Endothelial cell of umbilical vein (primary cell): ENCODE measurements at regions not wholly inside any gene's neighbourhood (a gene's known extent, or its start where the extent isn't known, plus 50 kb on each side); places are given as distances from the start of the nearest gene placed in this dataset.

Source experiments
- BruUV-seq: library from RNA; stranded (reverse); fragments of 400-500 nt; replicated peaks from 2 replicates; lab custom pipeline; 2021; lab: Mats Ljungman, UMichigan
- CTCF ChIA-PET: fragments of 300-600, 350-600 bp; sonication (Branson Sonifier 250); formaldehyde crosslinking; loops from one replicate; lab custom pipeline; 2021; ENCODE audit warnings: antibody characterized with exemption, inconsistent platforms; lab: Charles Lee
- POLR2A ChIA-PET: fragments of 300-600, 350-600 bp; sonication (Branson Sonifier 250); formaldehyde crosslinking; loops from one replicate; lab custom pipeline; 2021; ENCODE audit warnings: antibody characterized with exemption, inconsistent platforms; lab: Charles Lee
- DNase-seq: peaks from one replicate; pipeline ENCODE4 v3.0.0-alpha.2; 2011; ENCODE audit warnings: low read depth, low spot score
- FAIRE-seq: peaks from 2 replicates; lab custom pipeline; 2011; peaks lifted over from hg19 to GRCh38; lab: Jason Lieb, UNC
- H2AFZ ChIP-seq: 2 replicates; pipeline ENCODE4 v1.6.0; 2012; ENCODE audit warnings: low read depth, low read length, control low read depth, inconsistent platforms
- H3K27ac ChIP-seq: 2 replicates; pipeline ENCODE4 v1.5.1; 2011; ENCODE audit warnings: low read depth, mild to moderate bottlenecking, control low read depth, low read length, moderate library complexity; ENCODE audit not compliant: insufficient read depth
- H3K27me3 ChIP-seq, 2 experiments: 2 replicates each; pipeline versions ENCODE4 v1.6.0 to v1.6.1; 2011; ENCODE audit warnings: low read length in 2 of 2, mixed read lengths in 1 of 2; ENCODE audit not compliant: control insufficient read depth in 2 of 2, insufficient read depth in 2 of 2
- H3K36me3 ChIP-seq, 2 experiments: 2 replicates in 1 of 2; 3 replicates in 1 of 2; pipeline ENCODE4 v1.5.1; 2011; ENCODE audit warnings: low read length in 2 of 2, mild to moderate bottlenecking in 1 of 2, moderate library complexity in 1 of 2; ENCODE audit not compliant: control insufficient read depth in 2 of 2, insufficient read depth in 2 of 2; ENCODE audit errors: extremely low read depth in 1 of 2
- H3K4me1 ChIP-seq: 3 replicates; pipeline ENCODE4 v1.5.1; 2011; ENCODE audit warnings: mild to moderate bottlenecking, low read length; ENCODE audit not compliant: control insufficient read depth, insufficient read depth; ENCODE audit errors: extremely low read depth
- H3K4me2 ChIP-seq: 2 replicates; pipeline ENCODE4 v1.6.1; 2011; ENCODE audit warnings: low read length, control low read depth, mixed read lengths; ENCODE audit not compliant: insufficient read depth
- H3K4me3 ChIP-seq, 3 experiments: fragments of 200-600 bp in 1 of 3; sonication (generic), shearing (Covaris generic) in 1 of 3; replicated peaks in 1 of 3; 2 replicates each; pipeline ENCODE4 v1.5.1; 2011 to 2016; ENCODE audit warnings: control low read depth in 3 of 3, low read length in 3 of 3, mild to moderate bottlenecking in 2 of 3, inconsistent platforms in 1 of 3, low read depth in 1 of 3, moderate library complexity in 1 of 3; ENCODE audit not compliant: insufficient read depth in 1 of 3
- H3K79me2 ChIP-seq: 2 replicates; pipeline ENCODE4 v1.6.0; 2012; ENCODE audit warnings: low read length, inconsistent platforms; ENCODE audit not compliant: control insufficient read depth, insufficient read depth
- H3K9ac ChIP-seq: replicated peaks from 2 replicates; pipeline ENCODE3; 2011; ENCODE audit warnings: low read length, control low read depth; ENCODE audit not compliant: insufficient read depth; ENCODE audit errors: extremely low read depth
- H3K9me1 ChIP-seq: replicated peaks from 3 replicates; pipeline ENCODE4 v1.6.0; 2011; ENCODE audit warnings: mild to moderate bottlenecking, low read length; ENCODE audit not compliant: control insufficient read depth, insufficient read depth; ENCODE audit errors: extremely low read depth
- H3K9me3 ChIP-seq: replicated peaks from 2 replicates; pipeline ENCODE4 v1.5.1; 2012; ENCODE audit warnings: low read length, inconsistent platforms; ENCODE audit not compliant: control insufficient read depth, insufficient read depth
- H4K20me1 ChIP-seq: replicated peaks from 2 replicates; pipeline ENCODE3; 2011; ENCODE audit warnings: mild to moderate bottlenecking, low read length; ENCODE audit not compliant: control insufficient read depth, insufficient read depth; ENCODE audit errors: extremely low read depth
- CTCF ChIP-seq, 2 donors: IDR thresholded peaks; 1 replicate in 1 of 2; 2 replicates in 1 of 2; pipeline ENCODE4 v1.5.1; 2011; ENCODE audit warnings: low read length in 2 of 2, mild to moderate bottlenecking in 2 of 2, moderate library complexity in 2 of 2, control low read depth in 1 of 2, inconsistent platforms in 1 of 2, low read depth in 1 of 2; ENCODE audit not compliant: insufficient read depth in 1 of 2; ENCODE audit errors: extremely low read depth in 1 of 2
- EZH2 ChIP-seq: IDR thresholded peaks from 2 replicates; pipeline ENCODE4 v1.6.1; 2012; ENCODE audit warnings: borderline replicate concordance, low read depth, mild to moderate bottlenecking, moderate library complexity, low read length, inconsistent platforms; ENCODE audit not compliant: severe bottlenecking
- FOS ChIP-seq: IDR thresholded peaks from 2 replicates; pipeline ENCODE4 v1.6.1; 2011; ENCODE audit warnings: mild to moderate bottlenecking, low read length, moderate library complexity, borderline replicate concordance; ENCODE audit not compliant: insufficient read depth
- GATA2 ChIP-seq: IDR thresholded peaks from 2 replicates; pipeline ENCODE4 v1.7.0; 2011; ENCODE audit warnings: low read depth, mild to moderate bottlenecking, moderate library complexity, mixed read lengths, low read length; ENCODE audit not compliant: insufficient read length, insufficient read depth
- JUN ChIP-seq: IDR thresholded peaks from 2 replicates; pipeline ENCODE4 v1.6.1; 2011; ENCODE audit warnings: borderline replicate concordance, low read depth; ENCODE audit not compliant: insufficient read length, insufficient read depth
- MYC ChIP-seq: IDR thresholded peaks from one replicate; pipeline ENCODE4 v1.6.1; 2011; ENCODE audit warnings: mild to moderate bottlenecking, low read depth, low read length
- POLR2A ChIP-seq: IDR thresholded peaks from 2 replicates; pipeline ENCODE4 v1.6.1; 2012; ENCODE audit warnings: low read depth, mild to moderate bottlenecking, control low read depth, low read length
- POLR2AphosphoS5 ChIP-seq: IDR thresholded peaks from 2 replicates; pipeline ENCODE4 v1.6.1; 2012; ENCODE audit warnings: low read depth, mild to moderate bottlenecking, control low read depth, low read length, moderate library complexity; ENCODE audit not compliant: insufficient read depth
- dilution Hi-C: fragments of 300-500 bp; cut with MboI; formaldehyde crosslinking; loops from one replicate; pipeline ENCODE4 v1.15.0; 2019; ENCODE audit warnings: low sequenced_read_pairs; ENCODE audit not compliant: extremely low pct_ligation_motif_present
- intact Hi-C: fragments of 100-400 bp; cut with micrococcal nuclease; formaldehyde crosslinking; loops from one replicate; pipeline ENCODE4 v1.10.0; 2022
- TF ChIP-seq, protein P1 (sequence below): IDR thresholded peaks from 2 replicates; pipeline ENCODE4 v1.6.1; 2011; ENCODE audit not compliant: insufficient read depth, insufficient read length

DNA sequence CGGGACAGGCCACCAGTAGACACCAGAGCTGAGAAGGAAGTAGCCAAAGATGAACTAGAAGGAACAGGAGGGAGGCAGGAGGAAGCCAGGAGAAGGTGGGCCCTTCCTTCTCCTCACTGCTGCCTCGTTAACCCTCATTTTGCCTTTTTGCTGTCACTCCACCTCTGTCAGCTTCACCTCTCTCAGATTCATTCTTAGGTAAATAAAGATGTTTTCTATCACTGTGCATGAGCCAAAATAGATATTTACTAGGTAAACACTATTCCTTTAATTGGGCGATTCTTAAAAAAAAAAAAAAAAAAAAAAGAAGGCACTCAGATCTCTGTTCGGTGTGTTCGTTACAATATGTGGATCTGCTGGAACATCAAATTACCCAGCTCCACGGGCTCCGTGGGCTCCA, 112.3 kb downstream of the GLUL start:
- Histone ChIP-seq H3K36me3 (no peaks in the 10 kb centered on the region), H3K9me1 (no peaks in the 10 kb centered on the region), H4K20me1 (no peaks in the 10 kb centered on the region), H3K4me1 (no peaks in the 10 kb centered on the region), H3K9me3 (no peaks in the 10 kb centered on the region), H2AFZ (no peak overlapping the region), H3K4me3 (no peak overlapping the region), H3K9ac (no peak overlapping the region), H3K27me3 (no peaks in the 10 kb centered on the region), H3K4me2 (no peak overlapping the region), H3K27ac (no peak overlapping the region), H3K79me2 (no peaks in the 10 kb centered on the region)
- DNase-seq (no peak), FAIRE-seq (no peak)
- intact Hi-C loops: no loop called here
- dilution Hi-C loops: no loop called here
- CTCF ChIA-PET: interaction anchor here (1.2 kb wide), 1 partner anchor 32 kb away, joined by 3 read pairs; no protein-coding TSS in a partner anchor
- TF ChIP-seq CTCF (IDR thresholded peaks at IDR 0.05; ENCODE audit: extremely low read depth in 1 of 2, insufficient read depth in 1 of 2, low read depth in 1 of 2, low read length in 2 of 2) (no peak), POLR2AphosphoS5 (no peak), GATA2 (no peak), EZH2 (no peak), MYC (no peak), JUN (no peak), FOS (no peak), POLR2A (no peak)
- TF ChIP-seq, protein P1, sequence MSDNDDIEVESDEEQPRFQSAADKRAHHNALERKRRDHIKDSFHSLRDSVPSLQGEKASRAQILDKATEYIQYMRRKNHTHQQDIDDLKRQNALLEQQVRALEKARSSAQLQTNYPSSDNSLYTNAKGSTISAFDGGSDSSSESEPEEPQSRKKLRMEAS: no peak
- POLR2A ChIA-PET: no interaction called here
- no TSS peak for BruUV-seq
